Gastroesophageal sphincter (tissue), 3 donors: ENCODE measurements at regions not wholly inside any gene's neighbourhood (a gene's known extent, or its start where the extent isn't known, plus 50 kb on each side); places are given as distances from the start of the nearest gene placed in this dataset.

ENCODE experiments used
- POLR2A ChIP-seq, 2 donors: fragments of 450-650 bp; IDR thresholded peaks; one replicate each; pipeline ENCODE4 v1.6.1; 2017; ENCODE audit warnings: antibody characterized with exemption in 2 of 2, mild to moderate bottlenecking in 2 of 2, moderate library complexity in 1 of 2
- POLR2AphosphoS5 ChIP-seq: sonication (generic); formaldehyde crosslinking; IDR thresholded peaks from one replicate; pipeline ENCODE4 v1.6.1; 2017; ENCODE audit warnings: antibody characterized with exemption
- TF ChIP-seq, protein P1 (sequence below), 4 experiments: fragments of 200-600 bp in 2 of 4; fragments of 450-650 bp in 2 of 4; sonication (generic) in 1 of 4; IDR thresholded peaks; one replicate each; pipeline ENCODE4 v1.5.1; 2017 to 2019; ENCODE audit warnings: antibody characterized with exemption in 4 of 4, mild to moderate bottlenecking in 2 of 4, moderate library complexity in 2 of 4

DNA sequence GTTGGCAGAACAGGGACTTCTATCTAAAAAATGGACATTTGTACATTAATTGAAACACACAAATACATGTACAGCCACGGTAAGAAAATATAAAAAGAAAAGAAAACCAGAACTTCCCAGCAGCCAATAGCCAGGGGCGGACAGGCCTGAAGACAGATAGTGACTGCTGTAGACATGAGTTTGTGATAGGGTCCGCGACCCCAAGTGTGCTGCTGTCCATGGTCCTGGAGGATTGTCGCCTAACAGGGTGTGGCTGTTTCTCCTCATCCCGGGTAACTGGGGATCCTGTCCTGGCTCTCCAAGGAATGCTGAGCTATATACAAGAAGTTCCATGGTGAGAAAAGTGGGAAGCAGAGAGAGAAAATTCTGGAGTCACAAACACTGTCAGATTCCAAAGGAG is 266.5 kb upstream of the SALL3 start:
- TF ChIP-seq POLR2AphosphoS5 (no peak), POLR2A (IDR thresholded peaks at IDR 0.05) (no peak)
- TF ChIP-seq, protein P1, sequence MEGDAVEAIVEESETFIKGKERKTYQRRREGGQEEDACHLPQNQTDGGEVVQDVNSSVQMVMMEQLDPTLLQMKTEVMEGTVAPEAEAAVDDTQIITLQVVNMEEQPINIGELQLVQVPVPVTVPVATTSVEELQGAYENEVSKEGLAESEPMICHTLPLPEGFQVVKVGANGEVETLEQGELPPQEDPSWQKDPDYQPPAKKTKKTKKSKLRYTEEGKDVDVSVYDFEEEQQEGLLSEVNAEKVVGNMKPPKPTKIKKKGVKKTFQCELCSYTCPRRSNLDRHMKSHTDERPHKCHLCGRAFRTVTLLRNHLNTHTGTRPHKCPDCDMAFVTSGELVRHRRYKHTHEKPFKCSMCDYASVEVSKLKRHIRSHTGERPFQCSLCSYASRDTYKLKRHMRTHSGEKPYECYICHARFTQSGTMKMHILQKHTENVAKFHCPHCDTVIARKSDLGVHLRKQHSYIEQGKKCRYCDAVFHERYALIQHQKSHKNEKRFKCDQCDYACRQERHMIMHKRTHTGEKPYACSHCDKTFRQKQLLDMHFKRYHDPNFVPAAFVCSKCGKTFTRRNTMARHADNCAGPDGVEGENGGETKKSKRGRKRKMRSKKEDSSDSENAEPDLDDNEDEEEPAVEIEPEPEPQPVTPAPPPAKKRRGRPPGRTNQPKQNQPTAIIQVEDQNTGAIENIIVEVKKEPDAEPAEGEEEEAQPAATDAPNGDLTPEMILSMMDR (IDR thresholded peaks at IDR 0.05): no peak
